ENCODE measurements at regions not wholly inside any gene's neighbourhood (a gene's known extent, or its start where the extent isn't known, plus 50 kb on each side); places are given as distances from the start of the nearest gene placed in this dataset.
"Not testable (repeated sequence)": the region's sequence is repeated elsewhere in the genome, so short reads cannot be mapped to it uniquely, and the experiment has no call there.

GRCh38 chr7:142485617-142486226 is 227.9 kb upstream of the PRSS58 start:
- Histone ChIP-seq H3K27ac (no peak overlapping the region), H3K9me3 (no peaks in the 10 kb centered on the region), H3K36me3 (ENCODE audit: low read depth, missing control alignments) (no peaks in the 10 kb centered on the region), H3K4me3 (no peak overlapping the region), H3K4me1 (peaks cover 7% of the 10 kb centered on the region), H3K27me3 (no peaks in the 10 kb centered on the region)
- TF ChIP-seq POLR2A (IDR thresholded peaks at IDR 0.05) = no peak
- TF ChIP-seq CTCF (IDR thresholded peaks at IDR 0.05) = peak in 1 of 3 experiments; percentile 22
- WGBS, 2 donors = 82 to 83% methylated on average over 7 of the region's 7 CpGs
- no peak for DNase-seq
- intact Hi-C loops (cut with DNase I; ENCODE audit: low total_unique reads) = no loop called here

GRCh38 chr7:142483659-142484317 is 225.9 kb upstream of the PRSS58 start:
- Histone ChIP-seq H3K36me3 (ENCODE audit: low read depth, missing control alignments) (no peaks in the 10 kb centered on the region), H3K4me1 (peaks cover 7% of the 10 kb centered on the region), H3K9me3 (no peaks in the 10 kb centered on the region), H3K27ac (no peak overlapping the region), H3K4me3 (no peak overlapping the region), H3K27me3 (no peaks in the 10 kb centered on the region)
- intact Hi-C loops (cut with DNase I; ENCODE audit: low total_unique reads) = no loop called here
- WGBS, 2 donors = 80 to 82% methylated on average over 5 of the region's 5 CpGs
- TF ChIP-seq POLR2A (IDR thresholded peaks at IDR 0.05) (no peak), CTCF (IDR thresholded peaks at IDR 0.05) (no peak)
- no peak for DNase-seq

GRCh38 chr7:142482891-142483658 is 225.2 kb upstream of the PRSS58 start:
- no peak overlapping the region for H3K27ac ChIP-seq
- H3K27me3 ChIP-seq = no peaks in the 10 kb centered on the region
- TF ChIP-seq POLR2A (IDR thresholded peaks at IDR 0.05) (no peak), CTCF (IDR thresholded peaks at IDR 0.05) (peak in 2 of 3 experiments; percentile 30 to 57)
- H3K4me1 ChIP-seq = peaks cover 4% of the 10 kb centered on the region
- no peak overlapping the region for H3K4me3 ChIP-seq
- intact Hi-C loops (cut with DNase I; ENCODE audit: low total_unique reads) = no loop called here
- no peaks in the 10 kb centered on the region for H3K36me3 ChIP-seq (ENCODE audit: low read depth, missing control alignments)
- WGBS, 2 donors = 69 to 75% methylated on average over 9 of the region's 9 CpGs
- DNase-seq = peak; percentile 71
- no peaks in the 10 kb centered on the region for H3K9me3 ChIP-seq

GRCh38 chr7:142481548-142481947 is 223.7 kb upstream of the PRSS58 start:
- DNase-seq = no peak
- H3K27me3 ChIP-seq = no peaks in the 10 kb centered on the region
- H3K9me3 ChIP-seq = no peaks in the 10 kb centered on the region
- H3K4me1 ChIP-seq = no peaks in the 10 kb centered on the region
- no peak overlapping the region for H3K4me3 ChIP-seq
- 72 to 82% methylated on average over 2 of the region's 2 CpGs for WGBS, 2 donors
- H3K36me3 ChIP-seq (ENCODE audit: low read depth, missing control alignments) = no peaks in the 10 kb centered on the region
- TF ChIP-seq POLR2A (IDR thresholded peaks at IDR 0.05) = no peak
- no peak overlapping the region for H3K27ac ChIP-seq
- intact Hi-C loops (cut with DNase I; ENCODE audit: low total_unique reads) = no loop called here

- H3K27ac ChIP-seq = no peak overlapping the region
- H3K4me1 ChIP-seq = no peaks in the 10 kb centered on the region
- no peaks in the 10 kb centered on the region for H3K36me3 ChIP-seq (ENCODE audit: low read depth, missing control alignments)
- no peaks in the 10 kb centered on the region for H3K9me3 ChIP-seq
- intact Hi-C loops (cut with DNase I; ENCODE audit: low total_unique reads) = no loop called here
- TF ChIP-seq POLR2A (IDR thresholded peaks at IDR 0.05) (no peak), CTCF (IDR thresholded peaks at IDR 0.05) (peak; percentile 46 to 75 (median 66))
- peak; percentile 64 for DNase-seq
- H3K4me3 ChIP-seq = no peak overlapping the region
- 32 to 39% methylated on average over 9 of the region's 9 CpGs for WGBS, 2 donors
- H3K27me3 ChIP-seq = no peaks in the 10 kb centered on the region
Observed at GRCh38 chr7:142478479-142479220, 220.8 kb upstream of the PRSS58 start.

- H3K27ac ChIP-seq; H3K36me3 ChIP-seq (ENCODE audit: low read depth, missing control alignments); DNase-seq; H3K27me3 ChIP-seq; H3K4me3 ChIP-seq; intact Hi-C loops (cut with DNase I; ENCODE audit: low total_unique reads); H3K4me1 ChIP-seq; H3K9me3 ChIP-seq: not testable (repeated sequence)
- 71 to 77% methylated on average over 5 of the region's 5 CpGs for WGBS, 2 donors
Observed at GRCh38 chr7:142477801-142478200, 219.9 kb upstream of the PRSS58 start.

Data from testis (tissue), 2 donors.